ENCODE measurements at regions not wholly inside any gene's neighbourhood (a gene's known extent, or its start where the extent isn't known, plus 50 kb on each side); places are given as distances from the start of the nearest gene placed in this dataset.

GRCh38 chr17:27976331-27976730 is 66.1 kb upstream of the NLK start:
- TF ChIP-seq CTCF (IDR thresholded peaks at IDR 0.05 in 8 of 11, conservative IDR thresholded peaks at IDR 0.05 in 3 of 11) (no peak), POLR2A (IDR thresholded peaks at IDR 0.05) (no peak)

All from spleen (tissue), 7 donors.